ENCODE measurements at regions not wholly inside any gene's neighbourhood (a gene's known extent, or its start where the extent isn't known, plus 50 kb on each side); places are given as distances from the start of the nearest gene placed in this dataset.

DNA sequence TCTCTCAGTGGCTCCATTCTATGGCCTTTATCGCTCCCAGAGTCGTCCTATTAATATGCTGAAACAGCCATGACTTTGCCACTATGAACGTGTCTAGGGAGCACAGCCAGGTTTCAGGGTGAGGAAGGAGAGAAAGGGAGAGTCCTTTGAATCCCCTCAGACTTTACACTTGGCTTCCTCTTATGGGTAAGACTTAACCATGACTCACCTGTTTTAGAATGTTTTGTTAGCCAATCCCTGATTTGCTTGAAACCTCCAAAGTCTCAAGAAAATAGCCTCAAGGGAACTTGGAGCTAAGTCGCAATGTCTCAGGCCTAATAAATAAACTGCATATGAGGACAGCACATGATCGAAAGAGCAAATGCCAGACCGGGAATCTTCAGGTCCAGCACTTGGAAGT is 131.2 kb upstream of the RCN1 start:
- POLR2A ChIA-PET = no interaction called here

More for the DNA sequence above, 131.2 kb upstream of the RCN1 start:
- Histone ChIP-seq H3K4me2 (ENCODE audit: insufficient read depth, low read length) (no peak overlapping the region), H3K9me1 (ENCODE audit: control insufficient read depth, insufficient read depth, low read length) (no peaks in the 10 kb centered on the region), H3K9me3 (replicated peaks; ENCODE audit: control insufficient read depth, insufficient read depth, low read depth, low read length) (no peaks in the 10 kb centered on the region), H3K27me3 (ENCODE audit: control insufficient read depth in 2 of 2, insufficient read depth in 2 of 2, low read length in 2 of 2) (peaks cover 0 to 3% of the 10 kb centered on the region in 2 experiments; a peak in 3 of 5 replicates), H3K36me3 (ENCODE audit: control insufficient read depth, insufficient read depth, low read length) (no peaks in the 10 kb centered on the region), H2AFZ (ENCODE audit: low read depth, low read length) (no peak overlapping the region), H4K20me1 (replicated peaks; ENCODE audit: control insufficient read depth, insufficient read depth, low read length) (no peaks in the 10 kb centered on the region), H3K9ac (ENCODE audit: insufficient read depth in 1 of 2, low read depth in 2 of 2, low read length in 2 of 2) (no peak overlapping the region), H3K27ac (ENCODE audit: extremely low read depth, low read depth, low read length) (no peak overlapping the region), H3K4me3 (no peak overlapping the region), H3K4me1 (replicated peaks in 1 of 2; ENCODE audit: control insufficient read depth in 2 of 2, insufficient read depth in 2 of 2, low read length in 2 of 2) (no peaks in the 10 kb centered on the region; a peak in 1 of 5 replicates), H3K79me2 (ENCODE audit: control insufficient read depth, insufficient read depth, low read length) (no peaks in the 10 kb centered on the region)
- CTCF ChIA-PET (ENCODE audit: low intra/inter-chr PET ratio) = no interaction called here
- TF ChIP-seq ELF4 (CRISPR knock-in tag; IDR thresholded peaks at IDR 0.05) (no peak), C11orf30 (IDR thresholded peaks at IDR 0.05; ENCODE audit: low read depth) (no peak), FOXM1 (IDR thresholded peaks at IDR 0.05; ENCODE audit: low read depth) (no peak), FOXM1 (CRISPR knock-in tag; IDR thresholded peaks at IDR 0.05; ENCODE audit: low read depth) (no peak), PHF21A (IDR thresholded peaks at IDR 0.05; ENCODE audit: borderline replicate concordance, low read depth) (no peak), GABPB1 (CRISPR knock-in tag; IDR thresholded peaks at IDR 0.05) (no peak), YY1 (IDR thresholded peaks at IDR 0.05; ENCODE audit: borderline replicate concordance in 1 of 3, control insufficient read depth in 1 of 3, extremely low read depth in 1 of 3, insufficient read depth in 3 of 3, insufficient read length in 1 of 3, insufficient replicate concordance in 2 of 3, low read depth in 1 of 3, low read length in 2 of 3) (no peak), POLR3A (IDR thresholded peaks at IDR 0.05; ENCODE audit: borderline replicate concordance, extremely low read depth, insufficient read depth, insufficient read length) (no peak), MTA1 (IDR thresholded peaks at IDR 0.05; ENCODE audit: borderline replicate concordance) (no peak), BRF1 (IDR thresholded peaks at IDR 0.05; ENCODE audit: borderline replicate concordance, extremely low read depth, insufficient read length) (no peak)
- TF ChIP-seq, protein P1, sequence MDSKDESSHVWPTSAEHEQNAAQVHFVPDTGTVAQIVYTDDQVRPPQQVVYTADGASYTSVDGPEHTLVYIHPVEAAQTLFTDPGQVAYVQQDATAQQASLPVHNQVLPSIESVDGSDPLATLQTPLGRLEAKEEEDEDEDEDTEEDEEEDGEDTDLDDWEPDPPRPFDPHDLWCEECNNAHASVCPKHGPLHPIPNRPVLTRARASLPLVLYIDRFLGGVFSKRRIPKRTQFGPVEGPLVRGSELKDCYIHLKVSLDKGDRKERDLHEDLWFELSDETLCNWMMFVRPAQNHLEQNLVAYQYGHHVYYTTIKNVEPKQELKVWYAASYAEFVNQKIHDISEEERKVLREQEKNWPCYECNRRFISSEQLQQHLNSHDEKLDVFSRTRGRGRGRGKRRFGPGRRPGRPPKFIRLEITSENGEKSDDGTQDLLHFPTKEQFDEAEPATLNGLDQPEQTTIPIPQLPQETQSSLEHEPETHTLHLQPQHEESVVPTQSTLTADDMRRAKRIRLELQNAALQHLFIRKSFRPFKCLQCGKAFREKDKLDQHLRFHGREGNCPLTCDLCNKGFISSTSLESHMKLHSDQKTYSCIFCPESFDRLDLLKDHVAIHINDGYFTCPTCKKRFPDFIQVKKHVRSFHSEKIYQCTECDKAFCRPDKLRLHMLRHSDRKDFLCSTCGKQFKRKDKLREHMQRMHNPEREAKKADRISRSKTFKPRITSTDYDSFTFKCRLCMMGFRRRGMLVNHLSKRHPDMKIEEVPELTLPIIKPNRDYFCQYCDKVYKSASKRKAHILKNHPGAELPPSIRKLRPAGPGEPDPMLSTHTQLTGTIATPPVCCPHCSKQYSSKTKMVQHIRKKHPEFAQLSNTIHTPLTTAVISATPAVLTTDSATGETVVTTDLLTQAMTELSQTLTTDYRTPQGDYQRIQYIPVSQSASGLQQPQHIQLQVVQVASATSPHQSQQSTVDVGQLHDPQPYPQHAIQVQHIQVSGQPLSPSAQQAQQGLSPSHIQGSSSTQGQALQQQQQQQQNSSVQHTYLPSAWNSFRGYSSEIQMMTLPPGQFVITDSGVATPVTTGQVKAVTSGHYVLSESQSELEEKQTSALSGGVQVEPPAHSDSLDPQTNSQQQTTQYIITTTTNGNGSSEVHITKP (IDR thresholded peaks at IDR 0.05; ENCODE audit: partially characterized antibody) = no peak
- TF ChIP-seq, protein P2, sequence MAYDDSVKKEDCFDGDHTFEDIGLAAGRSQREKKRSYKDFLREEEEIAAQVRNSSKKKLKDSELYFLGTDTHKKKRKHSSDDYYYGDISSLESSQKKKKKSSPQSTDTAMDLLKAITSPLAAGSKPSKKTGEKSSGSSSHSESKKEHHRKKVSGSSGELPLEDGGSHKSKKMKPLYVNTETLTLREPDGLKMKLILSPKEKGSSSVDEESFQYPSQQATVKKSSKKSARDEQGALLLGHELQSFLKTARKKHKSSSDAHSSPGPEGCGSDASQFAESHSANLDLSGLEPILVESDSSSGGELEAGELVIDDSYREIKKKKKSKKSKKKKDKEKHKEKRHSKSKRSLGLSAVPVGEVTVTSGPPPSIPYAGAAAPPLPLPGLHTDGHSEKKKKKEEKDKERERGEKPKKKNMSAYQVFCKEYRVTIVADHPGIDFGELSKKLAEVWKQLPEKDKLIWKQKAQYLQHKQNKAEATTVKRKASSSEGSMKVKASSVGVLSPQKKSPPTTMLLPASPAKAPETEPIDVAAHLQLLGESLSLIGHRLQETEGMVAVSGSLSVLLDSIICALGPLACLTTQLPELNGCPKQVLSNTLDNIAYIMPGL (CRISPR knock-in tag; IDR thresholded peaks at IDR 0.05) = no peak
- TF ChIP-seq, protein P3, sequence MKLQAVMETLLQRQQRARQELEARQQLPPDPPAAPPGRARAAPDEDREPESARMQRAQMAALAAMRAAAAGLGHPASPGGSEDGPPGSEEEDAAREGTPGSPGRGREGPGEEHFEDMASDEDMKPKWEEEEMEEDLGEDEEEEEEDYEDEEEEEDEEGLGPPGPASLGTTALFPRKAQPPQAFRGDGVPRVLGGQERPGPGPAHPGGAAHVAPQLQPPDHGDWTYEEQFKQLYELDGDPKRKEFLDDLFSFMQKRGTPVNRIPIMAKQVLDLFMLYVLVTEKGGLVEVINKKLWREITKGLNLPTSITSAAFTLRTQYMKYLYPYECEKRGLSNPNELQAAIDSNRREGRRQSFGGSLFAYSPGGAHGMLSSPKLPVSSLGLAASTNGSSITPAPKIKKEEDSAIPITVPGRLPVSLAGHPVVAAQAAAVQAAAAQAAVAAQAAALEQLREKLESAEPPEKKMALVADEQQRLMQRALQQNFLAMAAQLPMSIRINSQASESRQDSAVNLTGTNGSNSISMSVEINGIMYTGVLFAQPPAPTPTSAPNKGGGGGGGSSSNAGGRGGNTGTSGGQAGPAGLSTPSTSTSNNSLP (IDR thresholded peaks at IDR 0.05; ENCODE audit: borderline replicate concordance, low read depth, low read length) = no peak
- BruUV-seq (replicated peaks) = no TSS peak
- ATAC-seq = no peak
- no peak for DNase-seq (ENCODE audit: extremely low read depth in 1 of 4, low spot score in 3 of 4)
- WGBS (ENCODE audit: insufficient coverage, low coverage, missing lambda C conversion rate) = 5% methylated on average over 6 of the region's 6 CpGs
- intact Hi-C loops (cut with micrococcal nuclease) (loop anchor here (2.0 to 10.0 kb wide), 3 partner anchors 475 to 719 kb away; no protein-coding TSS in a partner anchor), in situ Hi-C loops (cut with MboI) (loop anchor here (10.0 kb wide), 1 partner anchor 705 kb away; no protein-coding TSS in a partner anchor)
- FAIRE-seq = no peak
